Mucosa of rectum (tissue), 2 donors: ENCODE measurements at regions not wholly inside any gene's neighbourhood (a gene's known extent, or its start where the extent isn't known, plus 50 kb on each side); places are given as distances from the start of the nearest gene placed in this dataset.
"Not testable (repeated sequence)": the region's sequence is repeated elsewhere in the genome, so short reads cannot be mapped to it uniquely, and the experiment has no call there.

Experiments used
- H3K27ac ChIP-seq, 2 donors: one replicate each; pipeline ENCODE4 v1.7.0; 2013; ENCODE audit warnings: inconsistent platforms in 2 of 2, low read depth in 2 of 2, low read length in 2 of 2
- H3K27me3 ChIP-seq, 2 donors: one replicate each; pipeline ENCODE4 v1.7.0; 2013; ENCODE audit warnings: low read length in 2 of 2; ENCODE audit not compliant: control insufficient read depth in 2 of 2, insufficient read depth in 2 of 2
- H3K36me3 ChIP-seq, 2 donors: one replicate each; pipeline ENCODE4 v1.7.0; 2013; ENCODE audit warnings: low read length in 2 of 2; ENCODE audit not compliant: control insufficient read depth in 2 of 2, insufficient read depth in 2 of 2
- H3K4me1 ChIP-seq, 2 donors: one replicate each; pipeline ENCODE4 v1.7.0; 2013; ENCODE audit warnings: low read length in 2 of 2, mild to moderate bottlenecking in 1 of 2; ENCODE audit not compliant: control insufficient read depth in 2 of 2, insufficient read depth in 2 of 2
- H3K4me3 ChIP-seq, 2 donors: one replicate each; pipeline ENCODE4 v1.7.0; 2013; ENCODE audit warnings: low read length in 2 of 2
- H3K9ac ChIP-seq, 2 donors: one replicate each; pipeline ENCODE4 v1.7.0; 2013; ENCODE audit warnings: low read length in 2 of 2, low read depth in 1 of 2, mild to moderate bottlenecking in 1 of 2
- H3K9me3 ChIP-seq, 2 donors: one replicate each; pipeline ENCODE4 v1.7.0; 2013; ENCODE audit warnings: low read length in 2 of 2; ENCODE audit not compliant: control insufficient read depth in 2 of 2
- donor health status: healthy.
- donor health status: Normal muscosa, but diverticular disease.

GRCh38 chr6:78713564-78713963 is 153.8 kb upstream of the IRAK1BP1 start:
- H3K9me3 ChIP-seq: no peaks in the 10 kb centered on the region
- no peak overlapping the region for H3K4me3 ChIP-seq
- H3K4me1 ChIP-seq: no peaks in the 10 kb centered on the region
- H3K27me3 ChIP-seq: no peaks in the 10 kb centered on the region
- no peaks in the 10 kb centered on the region for H3K36me3 ChIP-seq
- no peak overlapping the region for H3K27ac ChIP-seq
- H3K9ac ChIP-seq: no peak overlapping the region

- Histone ChIP-seq H3K9ac (no peak overlapping the region), H3K4me1 (no peaks in the 10 kb centered on the region), H3K36me3 (no peaks in the 10 kb centered on the region), H3K27me3 (no peaks in the 10 kb centered on the region), H3K4me3 (no peak overlapping the region), H3K27ac (no peak overlapping the region), H3K9me3 (peaks cover 0 to 6% of the 10 kb centered on the region in 2 donors)
These were observed 123.2 kb upstream of the IRAK1BP1 start for GRCh38 chr6:78744144-78744543.

- no peaks in the 10 kb centered on the region for H3K27me3 ChIP-seq
- no peaks in the 10 kb centered on the region for H3K4me1 ChIP-seq
- no peaks in the 10 kb centered on the region for H3K36me3 ChIP-seq
- H3K9ac ChIP-seq: no peak overlapping the region
- no peak overlapping the region for H3K4me3 ChIP-seq
- H3K9me3 ChIP-seq: peaks cover 0 to 6% of the 10 kb centered on the region in 2 donors
- H3K27ac ChIP-seq: no peak overlapping the region
These were observed 120.9 kb upstream of the IRAK1BP1 start for GRCh38 chr6:78746457-78746856.

GRCh38 chr6:78749326-78749725 is 118.0 kb upstream of the IRAK1BP1 start:
- H3K4me1 ChIP-seq: no peaks in the 10 kb centered on the region
- no peak overlapping the region for H3K27ac ChIP-seq
- peaks cover 0 to 6% of the 10 kb centered on the region in 2 donors for H3K9me3 ChIP-seq
- H3K4me3 ChIP-seq: no peak overlapping the region
- no peaks in the 10 kb centered on the region for H3K27me3 ChIP-seq
- no peak overlapping the region for H3K9ac ChIP-seq
- no peaks in the 10 kb centered on the region for H3K36me3 ChIP-seq

- H3K36me3 ChIP-seq, H3K27ac ChIP-seq, H3K9me3 ChIP-seq, H3K27me3 ChIP-seq, H3K9ac ChIP-seq, H3K4me3 ChIP-seq, H3K4me1 ChIP-seq: not testable (repeated sequence)
These were observed 109.0 kb upstream of the IRAK1BP1 start for GRCh38 chr6:78758297-78758798.

- Histone ChIP-seq H3K27me3 (no peaks in the 10 kb centered on the region), H3K36me3 (no peaks in the 10 kb centered on the region), H3K9ac (no peak overlapping the region), H3K27ac (no peak overlapping the region), H3K4me3 (no peak overlapping the region), H3K4me1 (no peaks in the 10 kb centered on the region), H3K9me3 (no peaks in the 10 kb centered on the region)
These were observed 99.1 kb upstream of the IRAK1BP1 start for GRCh38 chr6:78768271-78768670.

GRCh38 chr6:78770765-78771164 is 96.6 kb upstream of the IRAK1BP1 start:
- no peaks in the 10 kb centered on the region for H3K9me3 ChIP-seq
- H3K4me3 ChIP-seq: no peak overlapping the region
- H3K9ac ChIP-seq: no peak overlapping the region
- H3K27ac ChIP-seq: no peak overlapping the region
- H3K27me3 ChIP-seq: no peaks in the 10 kb centered on the region
- no peaks in the 10 kb centered on the region for H3K36me3 ChIP-seq
- H3K4me1 ChIP-seq: no peaks in the 10 kb centered on the region

GRCh38 chr6:78771586-78771985 is 95.8 kb upstream of the IRAK1BP1 start:
- Histone ChIP-seq H3K9ac (no peak overlapping the region), H3K27me3 (no peaks in the 10 kb centered on the region), H3K9me3 (no peaks in the 10 kb centered on the region), H3K36me3 (no peaks in the 10 kb centered on the region), H3K4me3 (no peak overlapping the region), H3K27ac (no peak overlapping the region), H3K4me1 (no peaks in the 10 kb centered on the region)

- Histone ChIP-seq H3K4me3 (no peak overlapping the region), H3K36me3 (no peaks in the 10 kb centered on the region), H3K4me1 (no peaks in the 10 kb centered on the region), H3K27me3 (no peaks in the 10 kb centered on the region), H3K27ac (no peak overlapping the region), H3K9me3 (no peaks in the 10 kb centered on the region), H3K9ac (no peak overlapping the region)
These were observed 86.3 kb upstream of the IRAK1BP1 start for GRCh38 chr6:78781001-78781400.

- H3K27me3 ChIP-seq, H3K9ac ChIP-seq, H3K4me1 ChIP-seq, H3K36me3 ChIP-seq, H3K27ac ChIP-seq, H3K9me3 ChIP-seq, H3K4me3 ChIP-seq: not testable (repeated sequence)
These were observed 84.0 kb upstream of the IRAK1BP1 start for GRCh38 chr6:78783366-78783765.

GRCh38 chr6:78797270-78797669 is 70.1 kb upstream of the IRAK1BP1 start:
- no peak overlapping the region for H3K9ac ChIP-seq
- no peak overlapping the region for H3K4me3 ChIP-seq
- peaks cover 0 to 2% of the 10 kb centered on the region in 2 donors for H3K9me3 ChIP-seq
- no peaks in the 10 kb centered on the region for H3K27me3 ChIP-seq
- no peak overlapping the region for H3K27ac ChIP-seq
- H3K36me3 ChIP-seq: no peaks in the 10 kb centered on the region
- H3K4me1 ChIP-seq: no peaks in the 10 kb centered on the region
